ENCODE measurements at regions not wholly inside any gene's neighbourhood (a gene's known extent, or its start where the extent isn't known, plus 50 kb on each side); places are given as distances from the start of the nearest gene placed in this dataset.

DNA sequence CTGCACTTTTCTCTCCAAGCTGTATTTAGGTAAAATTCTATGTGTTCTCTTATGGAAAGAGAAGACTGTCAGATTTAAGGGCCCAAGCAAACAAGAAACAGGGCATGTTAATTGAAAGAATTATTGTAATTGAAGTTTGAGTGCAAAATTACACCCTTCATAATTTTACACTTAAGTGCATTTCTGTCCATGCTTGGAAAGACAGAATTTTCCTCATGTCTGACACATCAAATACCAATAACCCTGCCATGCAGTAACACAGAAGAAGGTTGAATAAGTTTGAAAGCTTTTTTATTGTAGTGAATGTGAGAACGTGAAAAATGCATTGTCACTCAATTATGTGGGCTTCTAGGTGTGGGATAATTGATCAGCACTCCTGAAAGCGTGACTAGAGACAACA is 52.9 kb upstream of the PARD3B start:
- ATAC-seq = no peak
- Histone ChIP-seq H3K4me1 (no peaks in the 10 kb centered on the region), H3K27ac (no peak overlapping the region), H3K36me3 (no peaks in the 10 kb centered on the region), H3K4me3 (no peak overlapping the region), H3K27me3 (no peaks in the 10 kb centered on the region), H3K9me3 (no peaks in the 10 kb centered on the region)
- no peak for DNase-seq
- WGBS, 2 donors = 95 to 97% methylated on average over 2 of the region's 2 CpGs
- intact Hi-C loops (cut with DNase I) = no loop called here
- TF ChIP-seq, protein P1, sequence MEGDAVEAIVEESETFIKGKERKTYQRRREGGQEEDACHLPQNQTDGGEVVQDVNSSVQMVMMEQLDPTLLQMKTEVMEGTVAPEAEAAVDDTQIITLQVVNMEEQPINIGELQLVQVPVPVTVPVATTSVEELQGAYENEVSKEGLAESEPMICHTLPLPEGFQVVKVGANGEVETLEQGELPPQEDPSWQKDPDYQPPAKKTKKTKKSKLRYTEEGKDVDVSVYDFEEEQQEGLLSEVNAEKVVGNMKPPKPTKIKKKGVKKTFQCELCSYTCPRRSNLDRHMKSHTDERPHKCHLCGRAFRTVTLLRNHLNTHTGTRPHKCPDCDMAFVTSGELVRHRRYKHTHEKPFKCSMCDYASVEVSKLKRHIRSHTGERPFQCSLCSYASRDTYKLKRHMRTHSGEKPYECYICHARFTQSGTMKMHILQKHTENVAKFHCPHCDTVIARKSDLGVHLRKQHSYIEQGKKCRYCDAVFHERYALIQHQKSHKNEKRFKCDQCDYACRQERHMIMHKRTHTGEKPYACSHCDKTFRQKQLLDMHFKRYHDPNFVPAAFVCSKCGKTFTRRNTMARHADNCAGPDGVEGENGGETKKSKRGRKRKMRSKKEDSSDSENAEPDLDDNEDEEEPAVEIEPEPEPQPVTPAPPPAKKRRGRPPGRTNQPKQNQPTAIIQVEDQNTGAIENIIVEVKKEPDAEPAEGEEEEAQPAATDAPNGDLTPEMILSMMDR (IDR thresholded peaks at IDR 0.05) = no peak

DNA sequence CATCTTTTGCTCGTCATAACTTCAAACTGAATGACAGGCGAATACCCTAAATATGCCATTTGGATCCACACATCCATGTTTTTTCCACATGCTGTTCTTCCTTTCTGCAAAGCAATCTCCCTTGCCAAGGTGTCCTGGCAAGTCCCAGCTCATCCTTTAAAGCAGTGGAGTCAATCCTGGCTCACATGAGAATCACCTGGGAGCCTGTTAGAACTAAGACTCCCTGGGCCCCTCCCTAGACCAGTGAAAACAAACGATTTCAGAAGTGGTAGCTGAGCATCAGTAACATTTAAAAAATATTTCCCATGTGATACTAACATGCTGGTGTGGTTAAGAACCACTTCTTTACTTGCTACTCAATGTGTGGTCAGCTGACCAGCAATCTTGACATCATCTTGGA is 50.6 kb upstream of the PARD3B start:
- ATAC-seq (no peak), DNase-seq (no peak)
- no peak overlapping the region for H3K4me3 ChIP-seq
- TF ChIP-seq, protein P1 (IDR thresholded peaks at IDR 0.05) = no peak
- intact Hi-C loops (cut with DNase I) = loop anchor here in 1 of 10 donors (2.0 kb wide), 1 partner anchor 28 kb away; no protein-coding TSS in a partner anchor
- no peaks in the 10 kb centered on the region for H3K36me3 ChIP-seq
- no peaks in the 10 kb centered on the region for H3K4me1 ChIP-seq
- H3K27ac ChIP-seq = no peak overlapping the region
- no peaks in the 10 kb centered on the region for H3K9me3 ChIP-seq
- WGBS, 2 donors = 80 to 82% methylated on average over 3 of the region's 3 CpGs
- no peaks in the 10 kb centered on the region for H3K27me3 ChIP-seq

DNA sequence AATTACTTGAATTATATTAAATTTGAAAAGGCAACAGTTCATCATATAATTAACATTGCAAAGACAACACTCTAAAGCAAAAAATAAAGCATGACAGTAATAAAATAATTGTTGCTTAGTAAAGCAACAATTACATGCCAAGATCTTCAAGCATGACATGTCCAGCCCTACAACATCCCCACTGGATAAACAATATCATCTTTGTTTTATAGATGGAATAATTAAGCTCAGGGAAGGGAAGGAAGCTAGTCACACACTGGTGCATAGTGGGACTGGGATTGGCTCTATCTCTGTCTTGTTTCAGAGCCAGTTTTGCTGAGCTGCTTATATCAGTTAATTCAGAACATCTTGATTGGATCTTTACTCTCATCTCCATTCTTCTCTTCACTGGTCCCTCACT is 49.9 kb upstream of the PARD3B start:
- no peaks in the 10 kb centered on the region for H3K9me3 ChIP-seq
- no peak overlapping the region for H3K27ac ChIP-seq
- intact Hi-C loops (cut with DNase I) = loop anchor here in 1 of 10 donors (2.0 kb wide), 1 partner anchor 27 kb away; no protein-coding TSS in a partner anchor
- H3K4me1 ChIP-seq = no peaks in the 10 kb centered on the region
- DNase-seq = no peak
- TF ChIP-seq, protein P1 (IDR thresholded peaks at IDR 0.05) = no peak
- no peaks in the 10 kb centered on the region for H3K36me3 ChIP-seq
- no peak for ATAC-seq
- H3K27me3 ChIP-seq = no peaks in the 10 kb centered on the region
- no peak overlapping the region for H3K4me3 ChIP-seq

Measured in heart right ventricle (tissue), 16 donors.